Left kidney (tissue), 1 donor: ENCODE measurements at regions not wholly inside any gene's neighbourhood (a gene's known extent, or its start where the extent isn't known, plus 50 kb on each side); places are given as distances from the start of the nearest gene placed in this dataset.

ENCODE experiments used
- DNase-seq: peaks from one replicate; pipeline ENCODE4 v3.0.0-alpha.2; 2013

DNA sequence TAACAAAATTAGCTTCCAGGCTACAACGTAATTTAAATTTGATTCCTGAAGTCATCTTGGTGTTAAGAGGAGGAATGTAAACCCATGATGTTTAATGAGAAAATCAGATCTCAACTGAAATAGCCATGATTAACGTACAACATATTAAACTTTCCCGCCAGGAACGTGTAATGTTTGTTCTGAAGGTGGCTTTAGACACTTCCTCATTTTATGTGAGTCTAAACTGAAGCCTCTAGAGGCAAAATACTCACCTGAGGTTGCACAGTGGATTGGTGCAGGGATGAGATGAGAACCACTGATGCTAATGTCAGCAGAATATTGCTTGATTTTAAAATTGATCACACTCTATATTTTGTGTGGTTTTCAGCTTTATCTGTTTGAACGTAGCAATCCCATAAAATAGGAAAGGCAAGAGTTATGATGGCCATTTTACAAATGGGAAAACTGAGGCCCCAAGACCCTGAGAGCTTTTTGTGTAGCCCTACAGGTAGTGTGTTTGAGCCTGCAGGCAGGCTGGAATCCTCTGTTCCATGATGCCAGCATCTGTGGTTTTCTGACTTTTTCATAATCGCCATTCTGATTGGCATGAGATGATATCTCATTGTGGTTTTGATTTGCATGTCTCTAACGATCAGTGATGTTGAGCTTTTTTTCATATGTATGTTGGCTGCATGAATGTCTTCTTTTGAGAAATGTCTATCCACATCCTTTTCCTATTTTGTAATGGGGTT is 243.7 kb upstream of the BMPER start:
- no peak for DNase-seq

DNA sequence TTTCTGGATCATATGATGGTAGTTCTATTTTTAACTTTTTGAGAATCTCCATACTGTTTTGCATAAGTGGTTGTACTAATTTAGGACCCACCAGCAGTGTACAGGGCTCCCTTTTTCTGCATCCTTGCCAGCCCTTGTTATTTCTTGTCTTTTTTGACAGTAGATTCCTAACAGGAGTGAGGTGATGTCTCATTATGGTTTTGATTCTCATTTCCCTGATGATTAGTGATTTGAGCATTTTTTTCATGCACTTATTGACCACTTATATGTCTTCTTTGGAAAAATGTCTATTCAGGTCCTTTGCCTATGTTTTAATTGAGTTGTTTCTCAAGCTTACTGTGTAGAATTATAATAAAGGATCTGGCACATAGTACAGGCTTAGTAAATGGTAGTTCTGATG is 238.8 kb upstream of the BMPER start:
- no peak for DNase-seq

DNA sequence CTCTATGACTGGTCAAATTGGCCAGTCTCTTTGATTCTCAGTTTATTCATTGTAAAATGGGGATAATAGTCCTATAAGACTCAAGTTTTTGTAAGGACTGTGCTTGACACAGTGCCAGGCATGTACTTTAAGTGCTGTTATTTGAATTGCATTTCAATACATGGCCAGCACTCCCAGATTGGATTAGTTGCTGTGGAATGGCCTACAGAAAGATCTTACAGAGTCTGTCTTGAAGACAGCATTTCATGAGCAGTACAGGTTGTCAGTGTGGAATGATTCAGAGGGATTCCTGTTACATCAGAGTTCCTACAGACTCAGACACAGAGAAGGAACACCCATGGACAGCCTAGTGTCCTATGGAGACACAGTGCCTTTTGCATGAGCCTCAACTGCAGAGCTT is 238.1 kb upstream of the BMPER start:
- no peak for DNase-seq

DNA sequence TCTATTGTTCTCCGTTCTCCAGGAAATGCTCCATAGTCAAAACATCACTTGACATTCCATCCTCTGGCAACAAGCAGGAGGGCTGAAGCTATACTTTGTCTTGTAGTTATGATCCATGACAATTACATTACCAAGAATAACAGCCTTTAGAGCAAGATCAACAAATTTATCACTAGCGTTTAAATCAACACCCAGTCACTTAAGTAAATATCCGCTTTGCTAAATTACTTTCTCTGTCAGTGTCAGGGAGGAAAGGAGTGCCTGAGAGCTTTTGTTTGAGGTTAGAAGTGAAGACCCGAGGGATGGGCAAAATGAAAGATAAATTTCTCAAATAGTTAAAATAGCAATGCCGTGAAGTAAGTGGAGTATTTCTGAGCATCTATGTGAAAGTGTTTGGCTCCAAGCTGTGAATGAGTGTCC is 236.1 kb upstream of the BMPER start:
- peak; percentile 65 for DNase-seq

DNA sequence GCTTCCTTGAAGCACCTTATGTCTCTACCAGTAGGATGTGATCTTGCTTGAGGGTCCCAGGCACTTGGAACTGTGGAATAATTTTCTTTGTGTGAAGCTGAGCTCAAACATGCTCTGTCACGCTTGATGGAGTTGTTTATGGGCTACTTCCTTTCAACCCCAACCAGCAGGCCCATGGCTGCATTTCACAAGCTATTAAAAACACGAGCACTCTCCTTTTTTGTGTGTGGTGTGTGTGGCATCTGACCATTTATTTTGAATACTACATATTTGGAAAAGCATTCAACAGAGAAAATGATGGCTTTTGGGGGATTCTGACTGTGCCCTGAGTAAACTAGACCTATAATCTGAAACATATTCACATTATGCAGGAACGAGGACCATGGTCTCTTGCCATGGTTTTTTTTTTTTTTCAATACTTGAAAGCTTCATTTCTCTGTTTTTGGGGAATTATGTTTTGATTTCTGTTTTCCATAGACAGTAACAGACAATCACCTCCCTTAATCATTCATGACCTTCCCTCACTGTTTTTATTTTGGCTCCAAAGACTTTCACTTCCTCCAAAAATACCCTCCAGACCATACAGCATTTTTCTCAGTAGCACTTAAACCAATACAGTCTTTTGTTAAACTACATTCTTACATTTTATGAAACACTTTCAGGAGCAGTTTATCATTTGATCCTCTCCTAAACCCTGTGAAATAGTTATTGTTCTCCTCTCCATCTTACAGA is 233.6 kb upstream of the BMPER start:
- DNase-seq: peak; percentile 61

DNA sequence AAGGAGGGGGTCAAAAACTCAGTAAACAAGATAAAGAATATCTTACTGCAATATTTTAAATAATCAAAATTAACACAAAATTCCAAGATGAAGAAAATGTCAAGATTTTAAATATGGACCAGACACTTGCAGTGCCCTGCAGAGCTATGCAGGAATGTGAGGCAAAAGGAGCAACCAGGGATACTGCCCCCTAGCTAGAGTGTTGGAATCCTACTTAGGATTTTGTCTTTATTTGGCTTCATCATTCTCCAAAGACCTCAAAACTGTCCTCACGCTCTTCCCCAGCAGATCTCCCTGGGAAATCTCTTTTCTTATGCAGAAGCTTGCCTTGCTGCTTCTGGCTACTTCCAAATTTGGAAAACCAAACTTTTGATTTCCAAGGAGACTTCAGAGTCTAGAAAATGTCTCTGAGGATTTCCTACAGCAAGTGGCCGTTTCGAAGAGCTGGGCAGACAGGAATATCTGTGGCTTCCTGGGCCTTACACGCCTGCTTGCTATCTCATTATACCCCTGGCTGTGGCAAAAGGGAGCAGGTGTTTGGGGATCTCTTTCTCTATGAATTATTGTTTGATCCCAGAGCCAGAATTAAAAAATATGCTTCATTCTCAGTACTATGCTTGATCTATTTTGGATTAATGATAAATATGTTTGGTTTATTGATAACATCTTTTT is 232.2 kb upstream of the BMPER start:
- DNase-seq: no peak

DNA sequence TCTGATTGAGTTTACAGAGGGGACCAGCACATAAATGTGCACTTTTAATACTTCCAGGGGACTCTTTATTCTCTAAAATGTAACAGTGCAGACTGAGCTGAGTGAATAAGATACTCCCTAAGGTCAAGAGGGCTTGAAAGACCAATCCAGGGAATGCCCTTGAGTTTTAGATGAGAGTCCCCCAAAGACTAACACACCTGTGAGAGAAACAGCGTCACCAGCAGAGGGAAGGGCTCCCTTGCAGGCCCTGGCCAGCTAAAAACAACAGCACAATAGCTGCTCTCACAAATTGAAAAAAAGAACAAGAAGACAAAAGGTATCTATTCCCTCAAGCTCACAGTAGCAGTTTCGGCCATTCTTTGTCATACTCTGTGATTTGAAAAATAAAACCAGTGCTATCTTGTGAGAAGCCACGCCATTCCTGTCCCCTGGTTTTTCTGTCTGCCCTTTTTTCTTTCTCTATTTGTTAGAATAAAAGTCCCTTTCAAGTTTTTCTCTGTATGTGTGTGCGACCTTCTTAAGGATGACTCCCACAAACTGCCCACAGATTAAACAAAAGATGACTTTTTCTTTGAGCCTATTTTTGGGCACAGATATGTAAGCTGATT is 230.4 kb upstream of the BMPER start:
- no peak for DNase-seq

DNA sequence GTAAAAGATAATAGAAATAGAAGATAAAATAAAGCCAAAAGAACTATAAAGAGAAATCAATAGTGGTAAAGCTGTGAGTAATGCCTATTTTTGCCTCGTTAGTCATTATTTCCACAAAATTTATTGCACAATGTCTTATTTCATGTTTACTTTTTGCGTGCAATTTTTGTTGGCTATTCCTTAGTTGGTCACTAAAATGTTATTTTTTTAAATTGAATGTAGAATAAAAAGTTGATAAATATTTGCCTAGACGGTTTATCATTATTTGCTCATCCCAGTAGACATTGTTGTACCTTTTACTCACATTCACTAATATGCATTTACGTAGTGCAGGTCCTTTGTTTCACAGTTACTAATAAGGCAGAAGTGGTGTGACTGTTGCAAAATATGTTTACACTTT is 227.8 kb upstream of the BMPER start:
- DNase-seq: no peak

DNA sequence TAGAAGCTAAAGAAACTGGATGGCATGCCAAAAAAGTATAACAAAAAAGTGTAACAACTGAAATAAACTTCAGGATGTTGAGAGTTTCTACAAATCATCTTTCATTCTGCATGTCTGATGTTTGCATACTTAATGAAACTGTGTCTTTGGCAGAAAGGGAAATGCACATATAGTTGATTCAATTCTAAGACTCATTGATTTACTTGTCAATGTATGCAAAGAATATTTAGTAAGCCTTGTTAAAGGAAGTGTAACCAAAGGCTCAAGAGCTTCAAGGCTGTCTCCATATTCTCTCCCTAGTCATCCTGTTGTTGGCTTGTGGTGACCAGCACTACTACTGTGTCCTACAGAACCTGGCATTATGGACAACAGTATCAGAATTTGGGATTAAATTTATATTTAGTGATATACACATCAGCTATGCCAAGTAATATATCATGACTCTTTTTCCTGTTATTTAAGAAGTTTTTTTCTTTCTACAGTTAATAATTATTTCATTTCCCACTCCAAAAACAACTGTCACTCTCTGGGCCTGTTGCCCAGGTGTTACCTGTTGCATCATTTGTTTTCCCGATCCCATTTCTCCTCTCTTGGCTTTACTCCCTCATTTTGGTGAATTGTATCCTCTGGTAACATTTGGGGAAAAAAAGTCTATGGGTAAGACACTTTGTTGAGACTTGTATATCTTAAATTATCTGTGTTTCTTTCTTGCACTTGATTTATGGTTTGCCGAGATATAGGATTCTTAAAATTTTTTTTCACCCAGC is 226.6 kb upstream of the BMPER start:
- DNase-seq: no peak

DNA sequence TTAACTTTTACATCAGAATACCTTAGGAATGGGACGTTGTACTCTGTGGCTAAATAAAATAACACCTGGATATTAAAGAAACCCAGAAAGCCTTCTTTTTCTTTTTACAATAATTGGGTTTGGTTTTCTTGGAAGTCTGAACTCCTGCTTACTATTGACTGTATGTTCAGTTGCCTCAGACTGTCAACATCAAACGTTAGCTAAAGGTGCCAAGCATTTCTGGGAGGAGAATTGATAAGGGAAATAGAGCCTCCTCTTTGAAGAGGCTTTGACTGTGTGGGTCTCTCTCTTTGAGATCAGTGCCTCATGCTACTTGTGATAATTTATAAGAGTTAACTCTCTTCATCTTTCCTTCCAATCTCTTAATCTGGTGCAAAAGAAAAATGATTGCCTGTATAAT is 224.7 kb upstream of the BMPER start:
- DNase-seq: no peak

DNA sequence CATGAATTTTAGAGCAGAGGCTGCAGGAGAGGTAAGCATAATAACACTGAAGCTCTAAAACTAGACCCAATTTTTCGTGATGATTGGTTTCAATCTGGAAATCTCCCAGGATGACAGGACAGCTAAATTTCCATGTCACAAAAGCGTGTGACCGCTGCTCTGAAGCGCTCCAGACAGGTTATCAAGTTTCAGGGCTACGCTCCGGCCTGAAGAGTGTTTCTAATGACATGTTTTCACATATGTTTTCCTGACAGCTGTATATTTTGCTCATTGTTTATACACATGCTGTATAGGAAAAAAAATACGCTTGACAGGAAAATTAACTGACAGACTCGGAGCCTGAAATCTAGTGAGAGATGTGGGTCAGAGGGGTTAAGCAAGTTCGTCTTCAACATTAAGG is 219.8 kb upstream of the BMPER start:
- DNase-seq: no peak

DNA sequence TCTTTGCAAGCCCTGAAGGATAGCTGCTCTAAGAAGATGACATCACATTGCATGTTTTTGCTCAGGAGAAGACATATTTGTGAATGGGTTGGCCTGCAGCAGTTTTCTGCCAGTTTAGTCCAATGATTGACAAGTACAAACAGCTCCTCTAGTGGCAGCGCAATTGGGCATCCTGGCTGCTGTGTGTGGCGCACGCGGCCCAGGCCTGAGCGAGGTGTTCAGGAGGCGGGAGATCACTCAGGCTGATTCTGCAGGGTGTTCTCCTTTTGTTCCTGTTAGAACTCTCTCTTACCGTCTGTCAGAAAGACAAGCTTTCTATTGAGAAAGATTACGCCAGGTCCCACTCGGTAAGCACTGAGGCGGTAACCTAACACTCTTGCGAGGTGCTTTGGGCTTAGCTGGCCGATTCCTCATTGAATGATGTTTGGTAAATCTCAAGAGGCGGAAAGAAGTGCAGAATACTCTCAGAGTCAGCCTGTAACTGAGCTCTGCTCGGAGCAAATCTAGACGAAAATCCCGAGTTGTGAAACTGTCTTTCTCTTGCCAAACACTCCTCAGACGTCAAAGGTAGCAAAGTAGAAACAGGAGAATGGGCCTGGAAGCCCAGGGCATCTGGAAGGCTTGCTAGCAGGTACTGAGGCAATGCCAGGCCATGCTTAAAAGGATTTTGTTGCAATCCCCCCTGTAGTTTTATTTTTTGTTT is 219.2 kb upstream of the BMPER start:
- no peak for DNase-seq

DNA sequence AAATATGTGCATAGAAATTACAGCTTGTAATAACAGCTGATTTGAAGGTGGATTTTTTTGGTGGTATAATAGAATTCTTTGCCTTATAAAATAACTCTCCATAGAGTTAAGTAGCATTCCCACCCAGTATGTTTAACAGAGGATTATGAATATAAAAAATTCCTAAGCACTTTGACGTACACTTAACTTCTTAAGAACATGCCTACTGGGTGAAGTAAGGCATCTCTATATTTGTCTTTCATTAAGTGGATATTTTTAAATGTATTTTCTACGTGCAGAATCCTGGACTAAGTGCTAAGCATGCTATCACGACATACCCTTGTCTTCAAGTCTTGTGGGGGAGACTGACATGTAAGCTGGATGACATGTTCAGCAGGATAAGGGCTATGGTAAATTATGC is 217.7 kb upstream of the BMPER start:
- DNase-seq: no peak

DNA sequence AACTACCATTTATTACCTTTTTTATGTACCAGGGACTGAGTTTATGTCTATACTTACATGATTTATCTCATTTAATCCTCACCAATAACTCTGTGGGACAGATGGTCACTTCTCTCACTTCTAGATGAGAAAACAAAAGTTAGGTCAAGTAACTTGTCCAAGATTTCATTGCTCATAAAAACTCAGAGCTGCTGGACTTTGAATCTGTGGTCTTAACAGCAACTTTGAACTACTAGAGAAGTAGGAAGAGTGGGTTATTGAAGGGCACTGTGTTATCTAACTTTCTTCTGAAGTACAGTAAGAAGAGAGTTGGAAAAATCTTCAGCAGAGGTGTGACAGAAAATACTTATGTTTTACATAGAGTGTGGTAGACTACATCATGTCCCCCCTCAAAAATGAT is 214.2 kb upstream of the BMPER start:
- no peak for DNase-seq

DNA sequence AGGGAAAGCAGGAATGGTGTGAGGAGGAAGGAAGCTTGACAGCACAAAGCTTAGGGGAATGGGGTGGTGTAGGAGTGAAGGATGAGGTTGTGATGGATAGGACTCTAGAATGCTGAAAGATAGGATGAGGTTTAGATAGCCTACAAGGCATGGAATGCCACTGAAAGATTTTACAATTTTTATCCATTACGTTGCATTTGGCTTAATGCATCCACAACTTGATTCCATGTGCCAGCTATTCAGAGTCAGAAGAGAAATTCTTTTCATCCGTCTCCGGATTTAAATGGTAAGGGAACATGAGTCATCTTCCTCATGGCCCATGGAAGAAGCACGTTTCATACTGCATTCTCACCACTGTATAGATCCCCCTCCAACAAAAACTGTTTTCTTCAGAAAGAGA is 212.4 kb upstream of the BMPER start:
- DNase-seq: no peak

DNA sequence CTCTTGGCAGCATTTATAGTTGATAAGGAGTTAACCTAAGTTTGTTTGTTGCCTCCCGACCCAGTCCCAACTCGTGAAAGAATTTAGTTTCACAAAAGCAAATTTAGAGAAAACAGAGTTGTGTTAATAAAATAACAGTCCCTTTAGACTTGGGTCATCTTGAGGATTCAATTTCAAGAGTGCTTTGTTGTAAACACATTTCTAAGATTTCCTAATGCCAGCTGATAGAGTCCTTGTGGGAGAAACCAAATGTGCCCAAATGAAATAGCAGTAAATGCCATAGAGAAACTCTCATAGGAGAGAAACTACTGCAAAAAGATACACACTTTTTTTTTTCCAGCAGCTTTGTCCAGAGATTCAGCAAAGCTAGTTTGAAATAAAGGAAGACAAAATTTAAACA is 211.3 kb upstream of the BMPER start:
- DNase-seq: no peak

DNA sequence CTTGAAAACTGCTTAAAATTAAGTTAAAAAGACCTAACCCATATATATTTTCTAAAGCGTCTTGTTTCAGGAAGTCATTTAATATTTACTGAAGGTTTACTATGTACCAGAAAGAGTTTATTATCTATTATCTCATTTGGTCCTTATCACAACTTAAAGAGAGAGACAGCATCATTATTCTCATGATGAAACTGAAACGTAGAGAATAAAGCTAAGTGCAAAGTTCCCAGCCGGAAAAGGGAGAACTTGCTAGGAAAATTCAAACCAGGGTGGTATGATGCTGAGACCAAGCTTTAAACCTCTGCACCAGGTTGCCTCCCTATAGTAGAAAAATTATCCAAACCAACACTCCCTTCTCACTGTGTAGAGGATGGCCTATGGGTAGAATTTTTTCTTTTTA is 207.7 kb upstream of the BMPER start:
- no peak for DNase-seq

DNA sequence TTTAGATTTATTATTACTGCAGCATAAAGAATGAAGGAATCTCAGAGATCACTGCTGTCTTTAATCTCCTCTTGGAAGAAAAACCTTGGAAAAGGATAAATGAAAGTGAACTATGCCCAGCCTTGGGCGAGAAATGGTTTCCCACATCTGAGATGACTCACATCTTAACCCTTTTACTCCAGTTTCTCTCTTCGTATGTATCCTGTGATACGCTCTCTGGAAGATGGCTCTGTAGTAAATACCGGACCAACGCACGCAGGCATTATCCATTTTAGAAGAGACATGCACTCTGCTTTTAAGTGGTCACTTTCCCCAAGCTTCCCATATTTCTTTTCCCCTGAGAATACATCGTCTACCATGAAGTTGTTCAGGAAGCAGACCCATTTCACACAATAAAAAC is 207.3 kb upstream of the BMPER start:
- DNase-seq: no peak

DNA sequence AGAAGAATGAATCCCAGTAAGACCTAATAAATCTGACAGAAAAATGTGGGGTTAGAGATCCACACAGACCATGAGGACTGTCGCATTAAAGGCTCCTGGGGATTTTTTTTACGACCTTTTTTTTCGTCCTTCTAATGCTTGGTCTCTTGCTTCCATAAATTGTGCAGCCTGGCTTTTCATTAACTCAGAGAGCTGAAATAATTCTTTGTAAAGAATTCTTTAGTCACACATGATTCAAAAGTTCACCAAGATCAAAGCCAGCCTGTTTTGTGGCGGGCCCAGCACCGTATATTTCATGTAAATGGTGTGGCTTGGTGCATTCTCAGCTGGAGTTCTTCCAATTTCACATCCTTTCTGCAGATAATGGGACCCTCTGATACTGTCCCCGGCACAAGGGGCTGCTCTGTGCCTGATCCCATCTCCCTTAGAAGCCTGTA is 206.6 kb upstream of the BMPER start:
- DNase-seq: no peak

DNA sequence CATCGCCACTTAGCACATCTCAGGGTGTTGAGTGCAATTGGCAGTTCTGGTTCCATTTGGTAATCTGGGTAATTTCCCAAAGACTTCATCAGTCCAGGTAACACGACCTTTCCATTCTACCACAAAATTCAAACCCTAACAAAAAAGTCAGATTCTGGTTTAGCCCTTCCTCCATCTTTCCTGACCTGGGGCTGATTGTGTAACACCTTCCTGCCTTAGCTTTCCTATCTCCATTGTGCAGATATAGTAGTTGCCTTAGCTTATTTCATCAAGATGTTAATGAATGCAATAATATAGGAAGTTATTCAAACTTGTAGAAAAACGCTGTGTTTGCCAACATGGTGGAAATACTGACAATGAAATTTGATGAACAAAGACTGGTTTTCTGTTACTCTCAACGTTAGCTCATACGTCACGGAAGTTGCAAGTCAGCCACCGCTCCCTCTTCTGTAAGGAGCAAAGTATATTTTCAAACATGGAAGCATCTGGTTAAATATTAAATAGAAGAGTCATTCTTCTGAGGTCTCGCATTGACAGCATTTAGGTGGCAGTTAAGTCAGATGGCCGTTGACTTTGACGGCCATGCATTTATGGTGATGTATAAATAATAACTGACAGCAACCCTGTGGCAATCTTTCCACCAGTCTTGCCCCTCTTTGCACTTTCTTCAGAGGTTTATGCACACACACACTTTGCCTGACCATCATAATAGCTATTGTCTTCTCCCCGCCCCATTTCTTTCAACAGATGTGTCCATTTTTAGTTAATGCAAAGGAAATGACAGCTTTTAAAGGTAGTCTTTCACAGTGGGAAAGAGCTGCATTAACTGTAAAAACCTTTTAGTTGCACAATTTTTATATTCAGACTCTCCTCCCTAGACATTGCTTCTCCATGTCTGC is 205.1 kb upstream of the BMPER start:
- DNase-seq: no peak
